GM18870 (cell line): ENCODE measurements at regions not wholly inside any gene's neighbourhood (a gene's known extent, or its start where the extent isn't known, plus 50 kb on each side); places are given as distances from the start of the nearest gene placed in this dataset.

Experiments
- ATAC-seq: cut with Tn5 transposase; IDR thresholded peaks from one replicate; pipeline ENCODE4 v1.9.1; 2021; ENCODE audit warnings: moderate library complexity; ENCODE audit not compliant: unreplicated experiment

DNA sequence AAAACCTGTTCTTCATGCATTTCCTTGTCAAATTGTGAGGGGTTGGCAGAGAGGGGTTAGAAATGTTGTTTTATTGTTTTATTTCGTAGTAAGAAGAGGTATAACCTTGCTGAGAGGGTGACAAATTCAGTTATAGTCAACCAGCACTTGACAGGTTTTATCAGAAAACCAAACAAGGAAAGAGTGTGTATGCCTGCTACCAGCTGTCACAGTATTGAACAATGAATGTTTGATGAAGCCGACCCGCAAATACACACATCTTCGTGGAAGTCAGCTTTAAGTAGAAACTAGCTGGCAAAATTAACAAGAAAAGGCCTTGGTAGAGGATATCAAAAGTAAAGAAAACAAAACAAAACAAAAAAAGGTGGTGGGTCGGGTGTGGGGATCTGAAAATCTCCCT is 214.6 kb upstream of the TLE4 start:
- ATAC-seq: no peak

DNA sequence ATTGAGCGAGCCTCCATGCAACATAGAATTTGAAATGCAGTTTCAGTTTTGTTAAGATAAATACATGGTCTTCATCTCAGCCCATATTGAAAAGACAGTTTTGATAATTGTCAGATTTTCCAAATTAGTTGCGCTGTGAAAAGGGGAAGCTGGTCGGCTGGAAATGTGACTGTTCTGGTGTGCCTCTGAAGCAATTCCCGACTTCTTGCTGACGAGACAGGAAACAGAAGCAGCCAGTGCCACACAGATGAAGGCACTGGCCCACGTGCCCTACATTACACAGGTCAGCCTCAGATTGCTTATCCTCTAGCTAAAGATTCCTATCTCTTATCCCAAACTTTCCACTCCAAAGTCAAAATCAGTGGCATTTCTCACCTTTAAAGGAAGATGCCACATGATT is 214.1 kb upstream of the TLE4 start:
- ATAC-seq: no peak

DNA sequence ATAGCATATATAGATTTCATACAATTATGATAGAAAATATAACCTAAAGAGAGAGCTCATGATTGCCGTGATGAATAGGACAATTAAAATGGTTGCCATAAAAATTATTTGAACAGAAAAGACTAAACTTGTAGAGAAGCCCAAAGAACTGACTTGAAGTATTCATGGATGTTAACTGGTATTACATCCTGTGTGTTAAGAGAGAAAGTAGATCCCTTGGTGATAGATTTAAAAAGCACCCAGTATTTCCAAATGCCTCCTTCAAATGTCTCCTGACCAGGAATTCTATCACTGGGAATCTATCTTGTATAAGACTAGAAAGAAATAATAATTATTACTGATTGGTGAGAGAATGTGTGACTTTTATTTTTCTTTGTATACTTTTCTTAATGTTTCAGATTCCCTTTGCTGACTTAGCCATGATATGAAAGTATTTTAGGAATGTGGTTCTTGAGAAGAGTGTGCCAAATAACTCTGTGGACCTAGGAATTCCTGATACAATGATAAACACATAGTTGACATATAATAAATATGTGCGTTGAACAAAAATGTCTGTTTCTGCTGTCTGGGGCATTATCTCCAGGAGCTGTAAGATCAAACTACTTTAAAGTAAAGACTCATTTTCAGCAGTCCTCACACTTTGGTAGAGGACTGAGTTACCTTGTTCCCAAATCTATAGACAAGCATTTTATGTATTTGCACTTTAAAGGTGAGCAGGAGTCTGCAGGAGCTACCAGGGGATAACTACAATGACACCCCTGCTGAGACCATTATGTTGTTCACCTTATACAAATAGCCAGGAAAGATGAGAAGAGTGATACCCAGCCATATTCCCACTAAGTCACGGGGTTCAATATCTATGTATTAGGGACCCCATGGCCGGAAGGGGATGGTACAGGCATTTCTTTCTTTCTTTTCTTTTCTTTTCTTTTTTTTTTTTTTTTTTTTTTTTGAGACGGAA is 211.1 kb upstream of the TLE4 start:
- ATAC-seq: no peak

DNA sequence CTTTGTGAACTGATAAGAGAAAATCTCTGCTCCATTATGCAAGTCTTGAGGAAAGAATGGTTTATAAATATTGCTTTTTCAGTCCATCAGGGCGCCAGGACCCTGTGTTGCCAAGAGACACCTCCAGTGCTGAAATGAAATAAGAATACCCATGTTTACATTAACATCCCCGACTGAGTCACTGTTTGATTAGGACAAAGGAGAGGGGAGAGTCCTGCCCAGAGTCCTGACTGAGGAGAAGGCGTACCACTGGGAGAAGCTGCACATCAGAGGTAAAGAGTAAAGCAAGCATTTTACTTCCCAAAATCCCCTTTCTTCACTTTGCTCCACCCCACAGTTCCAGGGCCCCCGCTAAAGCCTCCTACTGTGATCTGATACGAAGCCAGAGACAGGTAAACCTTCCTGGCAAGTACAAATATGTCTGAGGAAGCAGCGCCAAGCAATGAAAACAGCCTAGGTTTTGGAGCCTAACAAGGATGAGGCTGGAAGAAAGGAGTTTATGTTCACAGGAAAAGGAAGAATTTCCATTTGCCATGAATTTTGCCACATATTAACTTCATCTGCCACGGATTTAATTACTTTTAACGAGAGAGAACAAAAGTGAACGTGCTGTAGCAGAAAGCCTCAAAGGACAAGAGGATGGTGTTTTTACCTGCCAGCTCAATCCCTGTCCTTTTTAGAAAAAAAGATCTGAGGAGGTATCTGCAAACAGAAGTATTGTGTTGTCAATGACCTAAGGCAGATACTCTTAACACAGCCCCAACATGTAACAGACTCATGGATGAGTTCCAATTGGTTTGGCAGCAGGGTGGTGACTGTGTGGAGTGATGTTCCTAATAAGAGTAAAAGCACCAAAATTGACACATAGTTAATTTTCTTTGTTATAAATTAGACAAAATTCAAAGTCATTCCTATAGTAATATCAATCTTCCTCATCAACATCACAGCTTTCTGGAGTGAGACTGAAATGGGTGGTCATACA is 209.4 kb upstream of the TLE4 start:
- no peak for ATAC-seq

DNA sequence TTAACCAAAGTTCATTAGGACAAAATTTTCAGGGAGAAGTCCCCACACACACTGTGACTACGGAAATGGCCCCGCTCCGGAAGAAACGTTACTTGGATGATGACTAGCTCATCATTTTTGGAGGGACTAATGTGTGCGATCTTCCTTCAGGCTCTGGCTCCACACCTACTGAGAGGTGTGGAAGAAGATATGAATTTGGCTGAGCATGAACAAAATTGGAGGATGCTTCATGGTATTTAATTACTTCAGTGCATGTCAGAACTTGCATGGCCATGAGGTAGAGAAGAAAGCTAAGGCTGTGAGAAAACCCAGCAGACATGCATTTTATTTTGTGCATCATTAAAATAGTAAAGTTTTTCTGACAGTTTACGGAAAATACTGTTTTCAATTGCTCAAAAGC is 202.1 kb upstream of the TLE4 start:
- ATAC-seq: no peak

DNA sequence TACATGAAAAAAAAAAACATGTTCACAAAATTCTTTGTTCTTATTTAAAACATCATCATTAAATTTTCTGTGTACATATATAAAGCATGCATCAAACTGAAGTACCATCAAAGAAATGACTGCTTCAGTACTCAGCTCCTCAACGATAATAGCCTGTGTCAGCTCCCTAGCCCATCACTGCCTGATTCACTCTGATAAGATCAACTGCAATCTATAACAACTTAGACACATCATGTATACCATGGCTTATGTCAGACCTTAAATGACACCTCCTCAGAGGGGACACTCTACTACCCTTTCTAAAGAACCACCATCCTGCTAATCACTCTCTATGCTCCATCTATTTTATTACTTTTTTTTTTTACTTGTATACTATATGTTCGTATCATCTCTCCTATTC is 200.5 kb upstream of the TLE4 start:
- no peak for ATAC-seq

DNA sequence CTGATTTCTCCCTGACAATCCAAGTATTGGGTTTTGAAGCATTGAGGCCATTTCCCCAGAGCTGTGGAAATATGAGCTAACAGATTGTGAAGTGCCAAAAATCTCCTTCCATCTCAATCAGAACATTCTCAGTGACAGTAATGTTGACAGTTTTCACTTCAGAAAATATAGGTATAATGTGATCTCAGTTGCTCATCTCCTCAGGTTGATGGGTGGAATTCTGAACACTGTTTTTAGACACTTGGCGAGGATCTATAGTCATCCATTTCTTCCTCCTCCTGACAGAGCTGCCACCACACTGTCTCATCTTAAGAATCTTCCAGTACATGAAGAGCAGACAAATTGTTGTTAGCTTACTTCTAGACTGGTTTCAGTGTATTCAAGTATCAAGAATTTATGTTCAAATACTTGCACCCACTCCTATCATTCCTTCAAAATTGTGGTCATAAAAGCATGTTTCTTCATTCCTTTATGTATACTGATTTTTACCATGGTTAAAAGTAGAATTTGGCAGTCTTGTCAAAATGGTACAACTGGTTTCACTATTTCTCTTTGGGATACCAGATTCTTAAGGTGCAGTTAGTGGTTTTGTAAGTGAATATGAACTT is 199.7 kb upstream of the TLE4 start:
- no peak for ATAC-seq

DNA sequence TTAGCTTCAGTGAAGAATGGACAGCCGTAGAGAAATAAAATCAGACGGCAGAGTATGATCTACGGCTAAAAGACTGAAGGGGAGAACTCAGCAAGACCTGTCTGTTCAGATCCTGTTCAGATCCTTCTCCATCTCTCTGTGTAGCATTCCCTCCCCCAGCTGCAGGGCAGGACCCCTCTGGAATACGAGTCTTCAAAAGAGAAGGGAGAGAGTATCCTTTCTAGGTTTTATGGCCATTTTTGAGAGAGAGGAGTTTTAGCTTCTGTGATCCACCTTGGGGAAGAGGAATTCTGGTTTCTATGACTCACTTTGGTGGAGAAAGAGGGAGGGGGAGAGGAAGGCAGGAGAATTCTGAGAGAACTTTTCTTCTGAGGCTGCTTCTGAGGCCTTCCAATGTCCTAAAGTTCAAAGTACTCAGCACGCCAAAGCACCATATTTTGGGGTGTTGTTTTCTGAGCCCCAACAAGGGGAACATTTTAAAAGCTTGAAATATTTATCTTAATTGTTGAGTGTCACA is 194.4 kb upstream of the TLE4 start:
- no peak for ATAC-seq

DNA sequence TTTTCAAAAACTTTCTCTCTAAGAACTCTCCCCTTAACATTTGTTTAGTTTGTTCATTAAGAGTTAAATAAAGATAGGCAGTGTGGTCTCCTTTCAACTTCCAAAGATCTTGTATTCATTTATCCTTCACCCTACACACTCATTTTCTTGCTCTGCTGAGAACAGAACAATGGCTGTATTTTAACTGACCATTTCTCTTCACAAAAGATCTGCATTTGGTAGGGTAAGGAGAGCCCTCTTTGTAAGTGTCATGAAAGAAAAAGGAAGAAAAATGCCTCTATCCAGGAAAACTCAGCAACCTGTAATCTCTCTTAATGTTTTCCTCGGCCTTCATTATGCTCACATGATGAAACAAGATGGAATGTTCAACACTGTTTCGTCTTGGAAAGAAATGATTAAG is 193.7 kb upstream of the TLE4 start:
- no peak for ATAC-seq

DNA sequence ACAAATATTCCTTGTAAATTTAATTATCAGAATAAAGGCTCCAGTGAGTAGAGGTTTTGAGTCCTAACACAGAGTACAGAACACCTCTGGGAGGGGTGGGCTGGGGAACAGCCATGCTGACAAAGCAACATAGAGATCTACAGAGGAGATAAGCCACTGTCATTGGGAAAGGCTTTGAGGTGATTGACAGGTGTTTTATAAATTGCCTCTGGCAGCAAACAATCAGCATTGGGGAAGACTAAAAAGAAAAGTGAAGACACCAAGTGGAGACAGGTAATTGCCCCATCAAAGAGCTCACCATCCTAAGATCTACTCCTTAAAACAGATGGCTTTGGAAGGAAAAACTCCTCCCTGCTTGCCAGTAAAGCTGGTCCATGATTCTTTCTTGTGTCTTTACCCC is 189.7 kb upstream of the TLE4 start:
- ATAC-seq: no peak

DNA sequence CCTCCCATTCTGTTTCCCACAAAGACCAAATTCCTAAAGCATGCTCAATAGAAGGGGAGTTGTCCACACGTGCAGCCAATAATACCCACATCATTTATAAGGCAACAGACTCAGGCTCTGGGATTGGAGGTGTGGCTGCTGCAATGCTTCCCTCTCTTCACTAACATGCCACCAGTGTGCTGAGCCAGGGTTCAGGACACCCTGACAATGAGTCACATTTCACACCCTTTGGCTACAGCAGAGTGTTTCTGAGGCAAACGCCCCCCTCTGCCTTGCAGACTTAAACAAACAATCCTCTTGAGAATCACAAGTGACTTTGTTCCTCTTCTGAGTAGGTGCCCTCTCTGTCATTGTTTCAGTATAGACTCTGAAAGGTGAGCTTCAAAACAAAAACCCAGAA is 189.3 kb upstream of the TLE4 start:
- no peak for ATAC-seq

DNA sequence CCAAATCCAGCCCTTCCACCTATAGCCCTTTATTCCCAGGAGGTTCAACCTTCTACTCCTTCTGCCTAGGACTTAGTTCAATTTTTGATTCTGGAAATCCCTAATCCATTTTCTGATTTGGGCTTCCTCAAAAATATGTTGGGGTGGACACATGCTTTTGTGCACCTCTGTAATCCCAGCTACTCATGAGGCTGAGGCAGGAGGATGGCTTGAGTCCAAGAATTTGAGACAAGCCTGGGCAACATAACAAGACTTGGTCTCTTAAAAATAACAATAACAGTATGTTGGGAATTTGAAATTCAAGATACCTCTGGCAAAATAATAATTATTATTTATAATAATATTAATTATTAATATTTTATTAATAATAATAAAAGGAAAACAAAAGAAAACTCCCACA is 188.7 kb upstream of the TLE4 start:
- ATAC-seq: no peak

DNA sequence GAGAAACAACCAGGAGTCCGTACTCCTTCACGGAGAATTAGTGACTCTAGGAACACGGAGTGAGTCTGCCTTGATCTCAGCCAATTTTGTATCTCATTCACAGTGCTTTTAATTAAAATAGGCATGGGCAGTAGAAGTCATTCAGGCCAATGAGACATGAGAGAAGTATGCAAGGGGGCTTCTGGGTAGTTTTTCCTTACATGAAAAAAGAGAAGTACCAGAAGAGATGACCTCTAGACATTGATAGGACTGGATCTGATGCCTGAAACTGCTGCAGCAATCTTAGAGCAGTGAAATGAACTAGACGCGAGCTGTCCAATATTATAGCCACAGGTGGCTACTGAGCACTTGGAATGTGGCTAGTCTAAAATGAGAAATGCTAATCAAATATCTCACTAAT is 187.7 kb upstream of the TLE4 start:
- ATAC-seq: no peak

DNA sequence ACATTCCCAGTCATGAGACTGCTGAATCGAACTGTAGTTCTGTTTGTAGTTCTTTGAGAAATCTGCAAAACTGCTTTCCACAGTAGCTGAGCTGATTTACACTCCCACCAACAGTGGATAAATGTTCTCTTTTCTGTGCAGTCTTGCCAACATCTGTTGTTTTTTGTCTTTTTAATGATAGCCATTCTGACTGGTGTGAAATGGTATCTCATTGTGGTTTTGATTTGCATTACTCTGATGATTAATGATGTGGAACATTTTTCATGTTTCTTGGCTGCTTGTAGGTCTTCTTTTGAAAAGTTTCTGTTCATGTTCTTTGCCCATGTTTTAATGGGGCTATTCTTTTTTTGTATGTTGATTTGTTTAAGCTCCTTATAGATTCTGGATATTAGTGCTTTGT is 187.3 kb upstream of the TLE4 start:
- no peak for ATAC-seq

DNA sequence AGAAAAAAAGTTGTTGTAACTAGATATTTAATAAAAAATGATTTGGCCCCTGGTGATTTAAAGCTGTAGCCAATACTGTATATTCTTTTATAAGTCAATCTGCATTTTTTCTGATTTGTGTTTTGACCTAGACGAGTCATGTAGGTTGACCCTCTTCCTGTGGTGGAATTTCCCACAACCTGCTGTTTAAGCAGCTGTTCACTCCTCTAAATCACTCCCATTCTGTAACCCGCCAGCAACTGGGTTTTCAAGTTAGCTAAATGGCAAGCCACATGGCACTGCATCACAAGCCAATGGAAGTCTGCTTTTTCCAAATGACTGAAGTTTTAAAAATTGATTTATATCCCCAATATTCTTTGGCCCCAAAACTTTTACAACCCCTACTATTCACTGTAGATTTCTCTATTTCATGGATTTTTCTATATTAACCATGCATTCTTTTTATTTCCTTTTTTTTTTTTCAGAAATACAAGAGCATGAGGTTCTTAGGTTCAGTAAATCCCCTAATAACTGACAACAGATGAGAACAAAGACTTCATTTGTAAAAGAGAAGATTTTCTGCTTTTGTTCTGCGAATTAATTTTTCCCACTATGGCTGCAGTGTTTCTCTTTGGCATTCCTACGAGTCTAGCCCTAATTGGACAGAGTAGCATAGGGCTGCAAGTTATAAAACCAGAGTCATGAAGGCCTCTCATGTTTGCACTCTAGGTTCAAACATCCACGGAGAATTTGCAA is 184.5 kb upstream of the TLE4 start:
- ATAC-seq: no peak

DNA sequence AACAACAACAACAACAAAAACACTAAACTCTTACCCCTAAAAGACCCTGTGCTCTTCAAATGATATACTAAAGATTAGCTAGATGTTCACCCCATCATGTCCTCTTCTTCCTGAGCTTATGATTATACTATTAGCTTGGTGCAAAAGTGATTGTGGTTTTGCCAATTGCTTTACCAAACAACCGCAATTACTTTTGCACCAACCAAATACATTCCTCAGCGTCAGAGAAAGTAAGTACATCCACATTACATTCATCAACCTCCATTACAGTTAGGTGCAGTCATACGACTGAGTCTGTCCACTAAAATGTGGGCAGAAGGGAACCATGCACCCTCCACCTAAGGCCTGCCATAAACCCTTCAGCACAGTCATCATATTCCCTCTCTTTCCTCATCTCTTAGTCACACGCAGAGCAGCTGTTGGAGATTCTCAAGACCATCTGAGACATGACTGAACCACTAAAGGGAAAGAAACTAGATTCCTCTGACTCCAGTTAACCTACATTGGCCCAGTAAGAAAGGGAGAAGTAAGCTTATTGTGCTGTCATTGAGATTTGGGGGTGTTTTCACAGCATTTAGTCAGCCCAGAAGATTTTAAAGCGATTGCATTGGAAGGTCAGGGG is 181.6 kb upstream of the TLE4 start:
- no peak for ATAC-seq

DNA sequence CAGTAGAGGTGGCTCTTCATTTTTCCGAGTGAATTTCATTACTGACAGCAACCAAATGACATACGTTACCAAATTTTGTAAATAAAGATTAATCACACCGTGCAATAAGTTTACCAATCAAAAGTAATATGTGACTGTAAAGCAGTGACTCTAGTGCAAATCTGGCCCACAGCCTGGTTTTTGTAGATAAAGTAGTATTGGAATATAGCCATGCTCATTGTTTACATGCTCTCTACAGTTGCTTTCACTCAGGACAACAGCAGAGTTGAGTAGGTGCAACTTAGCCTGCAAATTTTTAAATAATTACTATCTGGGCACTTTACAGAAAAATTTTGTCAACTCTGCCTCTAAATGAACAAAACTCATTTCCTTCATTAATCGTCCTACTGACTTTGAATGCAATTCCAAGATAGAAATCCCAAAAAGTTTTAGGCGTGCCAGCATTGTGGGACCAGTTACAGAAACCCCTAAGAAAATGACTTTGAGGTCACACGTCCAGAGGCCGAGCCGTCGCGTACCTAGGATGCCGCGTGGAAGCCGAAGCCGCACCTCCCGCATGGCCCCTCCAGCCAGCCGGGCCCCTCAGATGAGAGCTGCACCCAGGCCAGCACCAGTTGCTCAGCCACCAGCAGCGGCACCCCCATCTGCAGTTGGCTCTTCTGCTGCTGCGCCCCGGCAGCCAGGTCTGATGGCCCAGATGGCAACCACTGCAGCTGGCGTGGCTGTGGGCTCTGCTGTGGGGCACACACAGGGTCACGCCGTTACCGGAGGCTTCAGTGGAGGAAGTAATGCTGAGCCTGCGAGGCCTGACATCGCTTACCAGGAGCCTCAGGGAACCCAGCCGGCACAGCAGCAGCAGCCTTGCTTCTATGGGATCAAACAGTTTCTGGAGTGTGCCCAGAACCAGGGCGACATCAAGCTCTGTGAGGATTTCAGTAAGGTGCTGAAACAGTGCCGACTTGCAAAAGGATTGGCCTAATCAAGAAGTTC is 180.7 kb upstream of the TLE4 start:
- ATAC-seq: no peak

DNA sequence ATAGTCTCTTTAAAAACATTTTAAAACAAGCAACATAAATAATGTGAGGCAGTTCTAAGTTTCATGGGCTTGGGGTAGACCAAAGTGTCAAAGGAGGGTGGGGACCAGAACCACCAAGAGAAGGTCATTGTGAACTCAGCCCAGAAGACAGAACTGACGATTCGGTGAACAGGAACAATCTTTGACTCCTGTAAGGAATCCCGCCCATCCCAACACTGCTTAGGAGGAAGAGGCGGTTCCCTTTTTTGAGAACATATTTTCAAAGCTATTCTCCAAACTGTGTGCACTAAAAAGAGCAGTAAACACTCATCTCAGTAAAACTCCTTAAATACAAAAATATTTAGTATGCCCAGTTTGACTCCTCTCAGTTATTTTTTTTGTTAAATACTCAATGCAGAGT is 176.5 kb upstream of the TLE4 start:
- ATAC-seq: no peak

DNA sequence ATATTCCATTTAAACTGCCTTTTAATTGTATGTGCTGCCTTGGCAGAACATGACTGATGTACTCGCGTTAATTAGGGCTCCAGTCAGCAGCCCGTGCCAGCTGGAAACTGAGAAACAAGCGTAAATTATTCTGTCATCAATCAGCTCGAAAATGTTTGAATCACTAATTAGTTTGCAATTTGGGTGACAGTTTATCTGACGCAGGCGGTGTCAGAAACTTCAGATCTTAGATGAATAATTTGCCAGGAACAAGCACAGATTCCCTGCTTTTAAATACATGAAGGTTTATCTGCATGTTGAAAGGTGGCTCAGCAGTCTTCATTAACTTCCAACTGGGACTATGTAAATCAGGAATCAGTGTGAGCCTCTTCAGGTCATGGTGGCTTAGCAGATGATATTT is 176.0 kb upstream of the TLE4 start:
- ATAC-seq: no peak
